IMR-90 (cell line): ENCODE measurements at regions not wholly inside any gene's neighbourhood (a gene's known extent, or its start where the extent isn't known, plus 50 kb on each side); places are given as distances from the start of the nearest gene placed in this dataset.

Source experiments
- ATAC-seq: fragments of 200-7000 bp; cut with Tn5 transposase; 2 replicates; pipeline ENCODE4 v1.9.1; 2020; ENCODE audit warnings: low read depth, mild to moderate bottlenecking, moderate library complexity
- BruUV-seq: library from RNA; stranded (reverse); fragments of 400-500 nt; replicated peaks from 2 replicates; lab custom pipeline; 2021; lab: Mats Ljungman, UMichigan
- CTCF ChIA-PET: fragments of 300-600 bp; formaldehyde crosslinking; extraction: SDS; loops from one replicate; lab custom pipeline; 2021; ENCODE audit warnings: antibody characterized with exemption; lab: Yijun Ruan, JAX
- POLR2A ChIA-PET: fragments of 300-600 bp; sonication (Branson Sonifier 250); formaldehyde crosslinking; loops from one replicate; lab custom pipeline; 2022; ENCODE audit warnings: antibody characterized with exemption; ENCODE audit not compliant: unreplicated experiment; lab: Charles Lee
- DNase-seq: peaks from one replicate; pipeline ENCODE4 v3.0.0; 2013
- H2AFZ ChIP-seq: replicated peaks from 2 replicates; pipeline ENCODE3; 2013; ENCODE audit warnings: low read length, mild to moderate bottlenecking; ENCODE audit not compliant: poor library complexity
- H2AK5ac ChIP-seq: 2 replicates; pipeline ENCODE4 v1.6.1; 2013; ENCODE audit warnings: low read depth, low read length, inconsistent platforms
- H2AK9ac ChIP-seq: replicated peaks from 2 replicates; pipeline ENCODE3; 2013; ENCODE audit warnings: mild to moderate bottlenecking, low read depth, low read length, moderate library complexity; ENCODE audit not compliant: poor library complexity
- H2BK120ac ChIP-seq: 2 replicates; pipeline ENCODE4 v1.6.1; 2013; ENCODE audit warnings: low read depth, low read length, inconsistent platforms
- H2BK15ac ChIP-seq: 3 replicates; pipeline ENCODE4 v1.6.1; 2013; ENCODE audit warnings: low read depth, low read length, inconsistent platforms
- H2BK20ac ChIP-seq: 2 replicates; pipeline ENCODE4 v1.6.1; 2013; ENCODE audit warnings: low read depth, mild to moderate bottlenecking, inconsistent platforms, low read length, moderate library complexity
- H2BK5ac ChIP-seq: 2 replicates; pipeline ENCODE4 v1.6.1; 2013; ENCODE audit warnings: mild to moderate bottlenecking, low read depth, low read length, inconsistent platforms; ENCODE audit not compliant: poor library complexity, severe bottlenecking
- H3K14ac ChIP-seq: replicated peaks from 2 replicates; pipeline ENCODE4 v1.6.1; 2013; ENCODE audit warnings: low read depth, low read length, inconsistent platforms
- H3K18ac ChIP-seq: 2 replicates; pipeline ENCODE4 v1.6.1; 2013; ENCODE audit warnings: low read depth, low read length, control low read depth
- H3K23ac ChIP-seq: 2 replicates; pipeline ENCODE4 v1.6.1; 2013; ENCODE audit warnings: low read depth, low read length, inconsistent platforms
- H3K27ac ChIP-seq: 2 replicates; pipeline ENCODE4 v1.5.1; 2013; ENCODE audit warnings: mild to moderate bottlenecking, control low read depth, low read length; ENCODE audit not compliant: insufficient read depth
- H3K27me3 ChIP-seq: 2 replicates; pipeline ENCODE4 v1.6.1; 2013; ENCODE audit warnings: low read length; ENCODE audit not compliant: control insufficient read depth, insufficient read depth
- H3K36me3 ChIP-seq: 2 replicates; pipeline ENCODE4 v1.6.1; 2013; ENCODE audit warnings: low read length, mixed read lengths; ENCODE audit not compliant: control insufficient read depth, insufficient read depth
- H3K4ac ChIP-seq: 2 replicates; pipeline ENCODE4 v1.6.1; 2013; ENCODE audit warnings: low read depth, low read length, inconsistent platforms
- H3K4me1 ChIP-seq: 2 replicates; pipeline ENCODE4 v1.6.1; 2013; ENCODE audit warnings: low read length, mixed read lengths; ENCODE audit not compliant: control insufficient read depth, insufficient read depth
- H3K4me2 ChIP-seq: 2 replicates; pipeline ENCODE4 v1.6.1; 2013; ENCODE audit warnings: low read depth, mild to moderate bottlenecking, control low read depth, low read length, moderate library complexity
- H3K4me3 ChIP-seq: 2 replicates; pipeline ENCODE4 v1.5.1; 2013; ENCODE audit warnings: low read depth, mild to moderate bottlenecking, control low read depth, low read length, moderate library complexity; ENCODE audit not compliant: insufficient read depth
- H3K56ac ChIP-seq: 2 replicates; pipeline ENCODE4 v1.6.1; 2013; ENCODE audit warnings: low read length, inconsistent platforms; ENCODE audit not compliant: insufficient read depth; ENCODE audit errors: extremely low read depth
- H3K79me1 ChIP-seq, 2 experiments: 2 replicates each; pipeline ENCODE4 v1.6.1; 2013; ENCODE audit warnings: low read length in 2 of 2, inconsistent platforms in 1 of 2, low read depth in 1 of 2
- H3K9ac ChIP-seq: 2 replicates; pipeline ENCODE4 v1.6.1; 2013; ENCODE audit warnings: low read depth, low read length, control low read depth
- H3K9me1 ChIP-seq: 2 replicates; pipeline ENCODE4 v1.6.1; 2013; ENCODE audit warnings: low read length, inconsistent platforms; ENCODE audit not compliant: insufficient read depth
- H3K9me3 ChIP-seq: 2 replicates; pipeline ENCODE4 v1.6.1; 2013; ENCODE audit warnings: low read length; ENCODE audit not compliant: control insufficient read depth, insufficient read depth
- H4K20me1 ChIP-seq: 2 replicates; pipeline ENCODE4 v1.6.1; 2013; ENCODE audit warnings: low read length, inconsistent platforms; ENCODE audit not compliant: insufficient read depth
- H4K5ac ChIP-seq: 2 replicates; pipeline ENCODE4 v1.6.1; 2013; ENCODE audit warnings: mild to moderate bottlenecking, low read depth, low read length, control low read depth
- H4K8ac ChIP-seq, 2 experiments: 2 replicates each; pipeline ENCODE4 v1.6.1; 2013; ENCODE audit warnings: low read depth in 2 of 2, low read length in 2 of 2, control low read depth in 1 of 2, inconsistent platforms in 1 of 2
- H4K91ac ChIP-seq: 2 replicates; pipeline ENCODE4 v1.6.1; 2013; ENCODE audit warnings: low read depth, low read length, inconsistent platforms; ENCODE audit not compliant: insufficient read depth
- CTCF ChIP-seq: conservative IDR thresholded peaks from 2 replicates; pipeline ENCODE4 v1.5.1; 2012; ENCODE audit warnings: mild to moderate bottlenecking, low read depth, low read length, improper control_type of control experiment
- ELK1 ChIP-seq: fragments of 150-350 bp; IDR thresholded peaks from 2 replicates; pipeline ENCODE4 v1.6.1; 2016; ENCODE audit warnings: low read depth, mild to moderate bottlenecking, low read length, moderate library complexity, borderline replicate concordance
- MXI1 ChIP-seq: IDR thresholded peaks from 2 replicates; pipeline ENCODE4 v1.6.1; 2012; ENCODE audit warnings: low read depth, mild to moderate bottlenecking, low read length, moderate library complexity, borderline replicate concordance
- POLR2A ChIP-seq: IDR thresholded peaks from 2 replicates; pipeline ENCODE4 v1.6.1; 2012; ENCODE audit warnings: mild to moderate bottlenecking, low read depth, low read length
- WGBS, 2 experiments: methylation state at CpG; one replicate each; pipeline versions ENCODE4 v1.1.5 to v1.1.7; 2013; ENCODE audit warnings: missing lambda C conversion rate in 2 of 2; ENCODE audit not compliant: insufficient read length in 1 of 2; ENCODE audit errors: extremely low coverage in 2 of 2; 5-methylcytosine and 5-hydroxymethylcytosine counted together
- dilution Hi-C: fragments of 300-500 bp; cut with HindIII; formaldehyde crosslinking; loops from one replicate; pipeline ENCODE4 v1.14.3; 2018; ENCODE audit warnings: low sequenced_read_pairs; ENCODE audit not compliant: unreplicated experiment
- in situ Hi-C: fragments of 300-500 bp; cut with MboI; formaldehyde crosslinking; loops from 3 replicates; pipeline ENCODE4 v1.14.3; 2019; ENCODE audit warnings: low sequenced_read_pairs, inconsistent platforms, mixed read lengths
- intact Hi-C: fragments of 100-400 bp; cut with micrococcal nuclease; formaldehyde crosslinking; loops from 2 replicates; pipeline ENCODE4 v1.10.0; 2022

- in situ Hi-C loops, result no loop called here
- intact Hi-C loops, result no loop called here
- H3K4ac ChIP-seq, result no peak overlapping the region
- H3K4me2 ChIP-seq, result no peak overlapping the region
- POLR2A ChIA-PET, result no interaction called here
- no peak overlapping the region for H2BK15ac ChIP-seq
- no peak overlapping the region for H2AK5ac ChIP-seq
- H3K4me1 ChIP-seq, result no peaks in the 10 kb centered on the region
- WGBS, 2 experiments, result no CpG with 5 or more reads among the region's 3 CpGs
- no peaks in the 10 kb centered on the region for H3K27me3 ChIP-seq
- no peak overlapping the region for H2BK20ac ChIP-seq
- H3K14ac ChIP-seq, result no peak overlapping the region
- H3K36me3 ChIP-seq, result no peaks in the 10 kb centered on the region
- H3K9ac ChIP-seq, result no peak overlapping the region
- no peaks in the 10 kb centered on the region for H3K79me1 ChIP-seq
- ATAC-seq, result no peak
- H3K4me3 ChIP-seq, result no peak overlapping the region
- no peak overlapping the region for H2AK9ac ChIP-seq
- no TSS peak for BruUV-seq
- CTCF ChIA-PET, result interaction anchor here (0.5 kb wide), 1 partner anchor 111 kb away, joined by 3 read pairs; no protein-coding TSS in a partner anchor
- no peaks in the 10 kb centered on the region for H4K20me1 ChIP-seq
- DNase-seq, result no peak
- H4K8ac ChIP-seq, result no peak overlapping the region
- no peak overlapping the region for H2AFZ ChIP-seq
- no peak overlapping the region for H2BK120ac ChIP-seq
- H3K9me1 ChIP-seq, result no peaks in the 10 kb centered on the region
- H4K5ac ChIP-seq, result no peak overlapping the region
- TF ChIP-seq MXI1, result no peak
- TF ChIP-seq POLR2A, result no peak
- no peak for TF ChIP-seq ELK1
- no peak for TF ChIP-seq CTCF
- H4K91ac ChIP-seq, result no peak overlapping the region
- no peaks in the 10 kb centered on the region for H3K9me3 ChIP-seq
- no peak overlapping the region for H3K23ac ChIP-seq
- dilution Hi-C loops, result no loop called here
- H3K56ac ChIP-seq, result no peak overlapping the region
- no peak overlapping the region for H2BK5ac ChIP-seq
- H3K27ac ChIP-seq, result no peak overlapping the region
- no peak overlapping the region for H3K18ac ChIP-seq
Measured at GRCh38 chrX:138986235-138986634, 274.7 kb upstream of the FGF13 start.
